ENCODE measurements at regions not wholly inside any gene's neighbourhood (a gene's known extent, or its start where the extent isn't known, plus 50 kb on each side); places are given as distances from the start of the nearest gene placed in this dataset.

DNA sequence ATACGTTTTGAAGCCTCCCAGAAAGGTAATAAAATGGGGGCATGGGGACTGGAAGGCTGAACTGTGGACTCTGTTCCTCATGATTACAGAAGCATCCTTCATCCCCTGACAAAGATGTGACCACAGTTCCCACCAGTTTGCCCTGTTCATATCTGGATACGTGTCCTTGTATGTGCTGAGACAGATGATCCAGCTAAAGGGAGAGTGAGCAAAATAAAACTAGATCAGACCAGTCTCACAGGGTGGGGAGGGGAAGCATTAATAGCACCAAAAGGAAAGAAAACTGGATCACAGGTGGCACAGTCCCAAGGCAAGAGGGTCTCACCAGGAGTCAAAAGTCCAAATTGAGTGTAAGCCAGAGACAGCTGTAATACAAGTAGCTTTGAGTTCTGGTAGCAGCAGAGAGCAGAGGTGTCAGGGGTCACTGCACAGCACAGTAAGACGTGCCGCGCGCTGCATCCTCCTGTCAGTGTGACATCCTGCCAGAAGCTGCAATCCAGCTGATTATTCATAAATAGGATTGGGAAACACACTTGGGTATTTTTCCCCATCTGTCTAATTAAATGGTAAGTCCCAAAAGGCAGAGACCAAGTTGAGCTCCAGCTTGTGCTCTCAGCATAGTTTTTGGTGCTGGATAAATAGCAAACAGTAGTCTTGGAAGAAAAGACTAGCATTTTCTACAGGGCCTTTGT is 560.0 kb upstream of the CFAP20DC start:
- ChIA-PET POLR2A (no interaction called here), CTCF (interaction anchor here (1.3 to 1.4 kb wide), 2 partner anchors 34 to 248 kb away, joined by 5 read pairs; no protein-coding TSS in a partner anchor)

More for the DNA sequence above, 560.0 kb upstream of the CFAP20DC start:
- no peaks in the 10 kb centered on the region for H3K4me1 ChIP-seq (ENCODE audit: control insufficient read depth, insufficient read depth, low read length)
- H2AFZ ChIP-seq (ENCODE audit: control insufficient read depth, low read depth, low read length): no peak overlapping the region
- no peaks in the 10 kb centered on the region for H3K9me3 ChIP-seq (replicated peaks; ENCODE audit: control insufficient read depth, insufficient read depth, low read length)
- RAD21 ChIA-PET (ENCODE audit: unreplicated experiment): interaction anchor here (1.1 kb wide), 1 partner anchor 248 kb away, joined by 4 read pairs; no protein-coding TSS in a partner anchor
- 37% methylated on average over 6 of the region's 6 CpGs for WGBS (ENCODE audit: insufficient coverage, insufficient replicate concordance, low lambda C conversion rate, missing lambda C conversion rate)
- no peak overlapping the region for H3K9ac ChIP-seq (ENCODE audit: control insufficient read depth, insufficient read depth, low read length)
- no peaks in the 10 kb centered on the region for H3K79me2 ChIP-seq (ENCODE audit: control insufficient read depth, insufficient read depth, low read length)
- H3K4me3 ChIP-seq: no peak overlapping the region
- no peaks in the 10 kb centered on the region for H3K27me3 ChIP-seq (replicated peaks in 1 of 2; ENCODE audit: control insufficient read depth in 2 of 2, insufficient read depth in 2 of 2, low read length in 1 of 2)
- H3K36me3 ChIP-seq (ENCODE audit: control insufficient read depth in 2 of 2, insufficient read depth in 2 of 2, low read length in 1 of 2): no peaks in the 10 kb centered on the region
- no peaks in the 10 kb centered on the region for H4K20me1 ChIP-seq (ENCODE audit: control insufficient read depth, insufficient read depth)
- no peak for ATAC-seq
- intact Hi-C loops (cut with micrococcal nuclease; ENCODE audit: unreplicated experiment) (no loop called here), in situ Hi-C loops (cut with MboI) (no loop called here)
- no peak for FAIRE-seq
- no peak overlapping the region for H3K4me2 ChIP-seq (ENCODE audit: control insufficient read depth, insufficient read depth)
- no peak for DNase-seq (ENCODE audit: low read depth, low spot score)
- SMC1A ChIA-PET (ENCODE audit: uncharacterized antibody, unreplicated experiment): no interaction called here
- no TSS peak for BruUV-seq (replicated peaks)
- TF ChIP-seq DPF2 (IDR thresholded peaks at IDR 0.05) (no peak), SMARCA5 (IDR thresholded peaks at IDR 0.05) (no peak), MYC (IDR thresholded peaks at IDR 0.05; ENCODE audit: insufficient read depth, insufficient read length, insufficient replicate concordance, low read length, severe bottlenecking) (no peak), TAF1 (IDR thresholded peaks at IDR 0.05; ENCODE audit: borderline replicate concordance, low read depth, low read length) (no peak), CBX3 (IDR thresholded peaks at IDR 0.05; ENCODE audit: borderline replicate concordance, low read depth) (no peak), NR2F1 (conservative IDR thresholded peaks at IDR 0.05) (no peak), NKRF (conservative IDR thresholded peaks at IDR 0.05) (no peak), CBFB (IDR thresholded peaks at IDR 0.05; ENCODE audit: low read depth) (no peak), ZNF384 (IDR thresholded peaks at IDR 0.05; ENCODE audit: borderline replicate concordance, low read depth, low read length) (no peak), RUNX3 (IDR thresholded peaks at IDR 0.05; ENCODE audit: low read length) (no peak), POLR2AphosphoS2 (IDR thresholded peaks at IDR 0.05; ENCODE audit: low read depth, low read length) (no peak), E2F8 (IDR thresholded peaks at IDR 0.05; ENCODE audit: low read depth, partially characterized antibody) (no peak), NR2C1 (IDR thresholded peaks at IDR 0.05) (no peak), BCL11A (IDR thresholded peaks at IDR 0.05; ENCODE audit: low read depth, low read length) (no peak), BRCA1 (IDR thresholded peaks at IDR 0.05; ENCODE audit: low read depth, low read length) (no peak)
- TF ChIP-seq, protein P1, sequence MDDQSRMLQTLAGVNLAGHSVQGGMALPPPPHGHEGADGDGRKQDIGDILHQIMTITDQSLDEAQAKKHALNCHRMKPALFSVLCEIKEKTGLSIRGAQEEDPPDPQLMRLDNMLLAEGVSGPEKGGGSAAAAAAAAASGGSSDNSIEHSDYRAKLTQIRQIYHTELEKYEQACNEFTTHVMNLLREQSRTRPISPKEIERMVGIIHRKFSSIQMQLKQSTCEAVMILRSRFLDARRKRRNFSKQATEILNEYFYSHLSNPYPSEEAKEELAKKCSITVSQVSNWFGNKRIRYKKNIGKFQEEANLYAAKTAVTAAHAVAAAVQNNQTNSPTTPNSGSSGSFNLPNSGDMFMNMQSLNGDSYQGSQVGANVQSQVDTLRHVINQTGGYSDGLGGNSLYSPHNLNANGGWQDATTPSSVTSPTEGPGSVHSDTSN (IDR thresholded peaks at IDR 0.05; ENCODE audit: insufficient replicate concordance, low read depth, low read length): no peak
- H3K27ac ChIP-seq (ENCODE audit: control insufficient read depth, insufficient read depth): no peak overlapping the region
